ENCODE measurements at regions not wholly inside any gene's neighbourhood (a gene's known extent, or its start where the extent isn't known, plus 50 kb on each side); places are given as distances from the start of the nearest gene placed in this dataset.

DNA sequence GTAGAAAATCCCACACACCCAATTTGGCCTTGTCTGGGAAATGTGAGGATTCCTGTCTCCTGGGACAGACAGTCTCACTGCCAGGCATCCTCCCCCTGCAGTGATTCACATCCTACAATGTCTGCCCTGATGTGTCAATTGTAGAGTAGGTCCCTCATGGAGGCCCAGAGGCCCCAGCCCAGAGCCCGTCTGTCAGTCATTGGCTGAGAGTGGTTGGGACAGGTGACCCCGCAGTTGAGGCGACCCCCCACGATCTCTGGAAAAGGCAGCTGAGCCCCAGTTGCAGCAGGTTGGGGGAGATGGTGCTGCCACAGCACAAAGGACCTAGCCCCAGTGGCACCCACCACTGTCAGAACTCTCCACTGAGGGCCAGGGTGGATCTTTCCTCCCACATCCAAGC lies 84.3 kb upstream of the INSIG1 start:
- in situ Hi-C loops (cut with HindIII; ENCODE audit: low sequenced_read_pairs) = no loop called here

DNA sequence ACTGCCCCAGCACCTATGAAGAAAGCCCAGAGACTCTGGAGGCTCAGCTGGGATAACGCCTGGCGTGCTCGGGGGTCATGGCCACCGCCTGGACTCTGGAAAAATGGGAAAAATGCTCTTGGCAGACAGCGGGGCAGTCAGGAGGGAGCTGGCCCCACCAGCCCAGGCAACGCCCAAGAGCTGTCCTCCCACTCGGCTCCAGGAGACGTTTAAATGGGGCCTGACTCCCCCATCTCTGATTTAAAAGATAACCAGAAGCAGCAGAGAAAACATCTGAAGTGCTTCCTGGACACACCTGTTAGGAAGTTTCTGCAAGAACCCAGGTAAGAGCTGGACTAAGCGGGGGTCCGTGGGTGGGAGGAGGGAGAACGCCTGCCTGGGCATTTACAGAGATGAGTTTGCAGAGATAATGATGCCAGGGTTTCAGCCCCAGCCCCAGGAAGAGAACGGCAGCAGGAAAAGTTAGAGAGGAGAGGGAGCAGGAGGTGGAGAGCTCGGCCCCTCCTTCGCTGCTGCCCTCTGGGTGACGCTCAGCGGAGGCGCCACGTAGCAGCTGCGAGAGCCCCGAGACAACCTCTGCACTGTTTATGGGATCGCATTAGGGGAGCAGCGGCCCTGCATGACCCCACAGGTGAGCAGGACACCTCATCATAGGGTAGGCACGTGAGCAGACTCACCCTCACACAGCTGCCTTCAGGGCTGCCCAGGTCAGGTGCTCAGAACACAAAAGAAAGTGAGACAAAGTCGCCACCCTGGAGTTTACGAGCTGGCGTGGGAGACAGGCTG lies 83.5 kb upstream of the INSIG1 start:
- in situ Hi-C loops (cut with HindIII; ENCODE audit: low sequenced_read_pairs) = no loop called here

GRCh38 chr7:155215576-155216325 lies 81.9 kb upstream of the INSIG1 start:
- in situ Hi-C loops (cut with HindIII; ENCODE audit: low sequenced_read_pairs) = no loop called here

- in situ Hi-C loops (cut with HindIII; ENCODE audit: low sequenced_read_pairs) = no loop called here
Observed at GRCh38 chr7:155216475-155217272, 81.0 kb upstream of the INSIG1 start.

DNA sequence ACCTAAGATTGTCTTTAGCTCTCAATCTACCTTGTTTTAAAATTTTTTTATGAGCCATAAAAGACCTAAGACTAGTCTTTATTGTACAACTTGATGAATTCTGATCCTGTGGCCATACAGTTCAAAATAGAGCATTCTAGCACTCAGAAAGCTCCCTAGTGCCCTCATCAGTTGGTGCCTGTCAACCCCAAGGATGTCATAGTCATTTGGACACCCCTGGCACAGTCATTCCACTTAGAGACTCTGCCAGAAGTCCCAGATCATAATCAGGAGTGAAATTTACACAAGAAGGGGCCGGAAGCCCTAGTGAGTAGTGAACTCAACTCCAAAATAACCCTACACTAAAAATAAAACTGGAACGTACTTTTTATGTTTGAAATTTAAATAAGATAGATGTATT lies 80.0 kb upstream of the INSIG1 start:
- in situ Hi-C loops (cut with HindIII; ENCODE audit: low sequenced_read_pairs) = no loop called here

DNA sequence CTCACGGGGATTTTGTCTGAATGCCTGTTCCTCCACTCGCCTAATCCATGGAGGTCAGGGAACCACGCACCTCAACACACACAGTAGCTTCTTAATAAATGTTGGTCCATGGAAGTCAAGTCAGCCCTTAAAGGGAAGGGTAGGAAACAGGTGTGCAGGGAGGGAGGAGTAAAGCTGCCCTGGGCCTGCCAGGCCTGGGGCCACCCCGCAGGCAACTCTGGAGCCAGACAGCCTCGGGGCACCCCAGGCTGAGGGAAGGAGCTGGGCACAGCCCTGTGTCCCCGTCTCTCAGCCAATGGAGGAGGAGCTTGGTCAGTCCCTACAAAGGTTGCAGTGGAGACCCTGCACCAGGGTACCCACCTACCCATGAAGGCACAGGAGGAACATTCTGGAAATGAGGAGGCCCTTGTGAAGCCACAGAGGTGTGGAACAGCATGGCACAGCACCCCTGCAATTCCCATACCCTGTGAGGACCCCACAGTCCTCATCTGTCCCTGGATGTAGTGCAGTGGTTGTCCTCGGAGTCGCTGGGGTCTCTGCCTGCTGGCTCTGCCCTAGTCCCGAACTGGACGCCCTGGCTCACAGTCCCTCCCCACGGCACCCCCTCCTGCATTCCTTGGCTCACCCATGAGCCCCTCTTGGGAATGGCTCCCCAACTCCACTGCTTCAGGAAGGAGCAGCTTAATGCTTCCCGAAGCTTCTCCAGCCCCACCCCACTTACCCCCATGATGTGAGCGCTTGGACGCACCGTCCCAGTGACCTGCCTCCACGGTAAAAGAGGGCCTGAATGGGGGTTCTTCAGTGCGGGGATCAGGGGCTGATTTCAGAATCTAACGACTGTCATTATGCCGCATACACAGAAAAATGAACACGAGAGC lies 79.2 kb upstream of the INSIG1 start:
- in situ Hi-C loops (cut with HindIII; ENCODE audit: low sequenced_read_pairs) = no loop called here

- in situ Hi-C loops (cut with HindIII; ENCODE audit: low sequenced_read_pairs) = no loop called here
Observed at GRCh38 chr7:155219154-155219531, 78.5 kb upstream of the INSIG1 start.

DNA sequence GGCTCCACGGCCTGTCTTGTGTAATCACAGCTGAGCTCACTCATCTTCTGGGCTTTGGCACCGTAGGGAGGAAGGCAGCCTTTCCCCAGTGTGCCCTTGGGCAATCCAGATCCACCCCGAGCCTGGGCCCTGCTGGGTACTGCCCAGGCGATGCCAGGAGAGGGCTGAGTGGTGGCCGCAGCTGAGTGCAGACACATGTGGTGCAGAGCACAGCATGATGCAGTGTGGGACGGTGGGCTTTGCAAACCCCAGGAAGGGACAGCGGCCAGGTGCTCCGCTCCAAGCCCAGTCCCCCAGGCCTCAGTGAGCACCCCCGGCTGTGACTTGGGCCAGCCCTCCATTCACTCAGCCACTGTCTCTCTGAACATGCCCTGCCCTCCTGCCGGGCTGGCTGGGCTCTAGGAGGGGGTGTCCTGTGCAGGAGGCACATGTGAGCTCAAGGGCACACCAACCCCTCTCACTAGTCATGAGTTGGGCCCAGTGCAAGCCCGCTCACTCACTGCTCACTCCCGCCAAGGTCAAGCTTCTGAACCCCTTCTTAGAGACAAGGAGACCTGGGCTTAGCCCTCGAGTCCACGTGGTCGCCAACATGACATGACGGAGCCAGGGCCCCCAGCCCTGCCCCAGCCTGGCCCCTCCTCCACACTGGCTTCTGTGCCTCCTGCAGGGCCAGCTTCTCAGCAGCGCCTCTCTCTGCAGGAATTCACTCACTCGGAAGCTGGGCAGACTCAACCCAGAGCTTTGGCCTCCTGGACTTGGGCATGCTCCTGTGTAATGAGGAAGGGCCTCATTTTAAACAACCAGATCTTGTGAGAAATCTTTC lies 77.5 kb upstream of the INSIG1 start:
- in situ Hi-C loops (cut with HindIII; ENCODE audit: low sequenced_read_pairs) = no loop called here

GRCh38 chr7:155220903-155221302 lies 76.8 kb upstream of the INSIG1 start:
- in situ Hi-C loops (cut with HindIII; ENCODE audit: low sequenced_read_pairs) = no loop called here

DNA sequence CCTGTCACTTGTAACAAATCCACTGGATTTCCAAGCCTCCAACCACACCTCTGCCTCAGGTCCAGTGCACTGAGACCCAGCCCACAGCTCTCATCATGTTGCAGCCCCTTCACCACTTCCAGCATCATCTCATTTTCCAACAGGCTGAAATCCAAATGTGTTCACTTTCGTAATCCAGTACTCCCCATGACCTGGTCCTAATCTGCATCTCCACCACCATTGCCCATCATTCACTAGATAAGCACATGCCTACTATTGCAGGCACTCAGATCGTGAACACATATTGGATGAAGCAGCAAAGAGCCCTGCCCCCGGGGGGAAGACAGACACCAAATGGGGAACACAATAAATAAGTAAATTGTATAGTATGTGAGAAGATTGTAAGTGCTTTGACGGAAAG lies 76.1 kb upstream of the INSIG1 start:
- in situ Hi-C loops (cut with HindIII; ENCODE audit: low sequenced_read_pairs) = no loop called here

GRCh38 chr7:155222061-155222460 lies 75.6 kb upstream of the INSIG1 start:
- in situ Hi-C loops (cut with HindIII; ENCODE audit: low sequenced_read_pairs) = no loop called here

- in situ Hi-C loops (cut with HindIII; ENCODE audit: low sequenced_read_pairs) = no loop called here
Observed at GRCh38 chr7:155222573-155222972, 75.1 kb upstream of the INSIG1 start.

GRCh38 chr7:155223021-155223420 lies 74.7 kb upstream of the INSIG1 start:
- in situ Hi-C loops (cut with HindIII; ENCODE audit: low sequenced_read_pairs) = no loop called here

GRCh38 chr7:155223503-155223902 lies 74.2 kb upstream of the INSIG1 start:
- in situ Hi-C loops (cut with HindIII; ENCODE audit: low sequenced_read_pairs) = no loop called here

DNA sequence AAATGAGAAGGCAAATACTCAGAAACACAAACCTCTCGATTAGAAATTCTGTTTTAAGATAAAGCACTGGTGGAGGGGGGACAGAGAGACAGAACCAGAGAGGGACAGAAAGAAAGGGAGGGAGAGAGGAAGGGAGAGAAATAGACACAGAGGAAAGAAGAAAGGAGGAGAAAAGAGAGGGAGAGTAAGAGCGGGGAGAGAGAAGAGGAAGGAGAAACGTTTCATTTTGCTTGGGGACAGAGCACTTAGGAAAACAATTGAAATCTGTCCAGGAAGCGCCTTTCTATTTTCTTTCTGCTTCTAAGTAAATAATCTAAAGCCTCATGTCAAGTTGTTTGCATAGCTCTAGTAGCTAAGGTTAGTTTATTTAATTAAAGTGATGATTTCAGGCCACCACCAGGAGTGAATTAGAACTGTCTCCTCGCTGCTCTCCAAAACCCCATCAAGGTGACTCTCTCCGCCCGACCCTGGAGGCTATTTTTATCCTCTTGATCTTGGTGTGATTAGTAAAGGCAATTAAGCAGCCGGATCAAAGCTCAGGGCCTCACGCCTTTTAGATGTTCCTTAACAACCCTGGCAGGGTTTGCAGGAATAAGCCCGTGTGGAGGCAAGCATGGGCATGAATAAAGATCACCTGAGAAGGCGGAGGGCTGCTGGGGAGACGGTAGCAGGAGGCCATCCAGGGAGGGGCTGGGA lies 73.4 kb upstream of the INSIG1 start:
- in situ Hi-C loops (cut with HindIII; ENCODE audit: low sequenced_read_pairs) = no loop called here

- in situ Hi-C loops (cut with HindIII; ENCODE audit: low sequenced_read_pairs) = no loop called here
Observed at GRCh38 chr7:155225095-155225494, 72.6 kb upstream of the INSIG1 start.

DNA sequence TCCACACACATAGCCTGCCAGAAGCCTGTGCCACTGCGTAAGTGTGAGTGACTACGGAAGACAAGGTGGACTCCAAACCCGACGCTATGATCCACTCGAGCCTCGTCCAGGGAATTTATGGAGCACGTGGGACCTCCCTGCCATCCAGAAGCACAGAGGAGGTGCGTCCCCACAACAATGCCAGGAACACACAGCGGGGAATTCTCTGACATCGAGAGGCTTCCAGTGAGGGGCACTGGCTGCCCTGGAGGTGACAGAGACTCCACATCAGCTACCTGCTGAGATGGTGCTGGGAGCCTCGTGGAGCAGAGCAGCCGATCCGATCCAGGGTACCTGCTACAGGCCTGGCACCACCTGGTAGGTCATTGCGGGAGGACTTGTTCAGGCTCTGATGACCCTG lies 72.2 kb upstream of the INSIG1 start:
- in situ Hi-C loops (cut with HindIII; ENCODE audit: low sequenced_read_pairs) = no loop called here

GRCh38 chr7:155226261-155227003 lies 71.2 kb upstream of the INSIG1 start:
- in situ Hi-C loops (cut with HindIII; ENCODE audit: low sequenced_read_pairs) = no loop called here

Measured in endothelial cell of hepatic sinusoid (primary cell).